ENCODE measurements at regions not wholly inside any gene's neighbourhood (a gene's known extent, or its start where the extent isn't known, plus 50 kb on each side); places are given as distances from the start of the nearest gene placed in this dataset.

DNA sequence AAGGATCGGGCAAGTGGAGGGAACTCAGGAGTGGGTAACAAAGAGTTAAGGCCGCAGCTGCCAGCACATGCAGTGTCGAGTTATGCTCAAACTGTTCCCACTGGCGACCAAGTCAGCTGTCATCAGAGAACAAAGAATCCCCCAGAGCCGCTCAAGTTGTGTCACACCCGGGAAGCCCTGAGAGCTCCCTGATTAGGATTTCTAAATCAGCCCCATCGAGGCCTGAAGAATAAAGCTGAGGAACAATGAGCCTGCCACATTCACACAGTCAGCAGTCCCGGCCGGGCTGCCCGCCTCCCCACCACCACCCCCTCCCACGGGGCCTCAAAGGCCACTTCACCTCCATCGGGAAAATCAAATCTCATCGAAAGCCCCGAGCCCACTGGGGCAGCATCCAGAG, 84.5 kb downstream of the SOX9 start:
- TF ChIP-seq FOXP2 (optimal IDR thresholded peaks at IDR 0.05; ENCODE audit: borderline replicate concordance, extremely low read depth, extremely low read length, insufficient read depth) (no peak), POLR2AphosphoS5 (IDR thresholded peaks at IDR 0.05; ENCODE audit: low read depth, low read length) (no peak), TAF1 (IDR thresholded peaks at IDR 0.05; ENCODE audit: borderline replicate concordance, insufficient read depth, low read length) (no peak), SIN3A (IDR thresholded peaks at IDR 0.05; ENCODE audit: borderline replicate concordance, insufficient read depth, low read length) (no peak)
- TF ChIP-seq, protein P1, sequence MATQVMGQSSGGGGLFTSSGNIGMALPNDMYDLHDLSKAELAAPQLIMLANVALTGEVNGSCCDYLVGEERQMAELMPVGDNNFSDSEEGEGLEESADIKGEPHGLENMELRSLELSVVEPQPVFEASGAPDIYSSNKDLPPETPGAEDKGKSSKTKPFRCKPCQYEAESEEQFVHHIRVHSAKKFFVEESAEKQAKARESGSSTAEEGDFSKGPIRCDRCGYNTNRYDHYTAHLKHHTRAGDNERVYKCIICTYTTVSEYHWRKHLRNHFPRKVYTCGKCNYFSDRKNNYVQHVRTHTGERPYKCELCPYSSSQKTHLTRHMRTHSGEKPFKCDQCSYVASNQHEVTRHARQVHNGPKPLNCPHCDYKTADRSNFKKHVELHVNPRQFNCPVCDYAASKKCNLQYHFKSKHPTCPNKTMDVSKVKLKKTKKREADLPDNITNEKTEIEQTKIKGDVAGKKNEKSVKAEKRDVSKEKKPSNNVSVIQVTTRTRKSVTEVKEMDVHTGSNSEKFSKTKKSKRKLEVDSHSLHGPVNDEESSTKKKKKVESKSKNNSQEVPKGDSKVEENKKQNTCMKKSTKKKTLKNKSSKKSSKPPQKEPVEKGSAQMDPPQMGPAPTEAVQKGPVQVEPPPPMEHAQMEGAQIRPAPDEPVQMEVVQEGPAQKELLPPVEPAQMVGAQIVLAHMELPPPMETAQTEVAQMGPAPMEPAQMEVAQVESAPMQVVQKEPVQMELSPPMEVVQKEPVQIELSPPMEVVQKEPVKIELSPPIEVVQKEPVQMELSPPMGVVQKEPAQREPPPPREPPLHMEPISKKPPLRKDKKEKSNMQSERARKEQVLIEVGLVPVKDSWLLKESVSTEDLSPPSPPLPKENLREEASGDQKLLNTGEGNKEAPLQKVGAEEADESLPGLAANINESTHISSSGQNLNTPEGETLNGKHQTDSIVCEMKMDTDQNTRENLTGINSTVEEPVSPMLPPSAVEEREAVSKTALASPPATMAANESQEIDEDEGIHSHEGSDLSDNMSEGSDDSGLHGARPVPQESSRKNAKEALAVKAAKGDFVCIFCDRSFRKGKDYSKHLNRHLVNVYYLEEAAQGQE (IDR thresholded peaks at IDR 0.05; ENCODE audit: insufficient read depth in 1 of 2, low read depth in 2 of 2, low read length in 2 of 2), result no peak

DNA sequence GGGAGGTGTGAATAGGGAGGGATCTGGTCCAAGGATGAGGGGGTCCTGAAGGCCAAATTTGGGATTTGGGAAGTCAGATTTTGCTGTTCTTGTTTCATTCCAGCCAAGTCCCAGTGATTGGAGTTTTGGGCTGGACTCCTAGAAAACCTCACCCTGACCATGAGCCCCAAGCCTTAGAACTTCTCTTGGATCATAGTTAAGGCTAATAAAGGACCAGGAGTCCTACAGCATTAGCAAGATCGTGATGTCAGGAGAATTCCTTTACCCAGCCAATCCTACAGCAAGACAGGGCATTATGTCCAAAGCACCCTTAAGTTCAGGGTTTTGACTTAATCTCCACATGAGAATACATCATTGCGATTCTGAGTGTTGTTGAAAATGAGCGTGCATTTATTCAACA, 85.0 kb downstream of the SOX9 start:
- TF ChIP-seq FOXP2 (optimal IDR thresholded peaks at IDR 0.05; ENCODE audit: borderline replicate concordance, extremely low read depth, extremely low read length, insufficient read depth) (no peak), SIN3A (IDR thresholded peaks at IDR 0.05; ENCODE audit: borderline replicate concordance, insufficient read depth, low read length) (no peak), TAF1 (IDR thresholded peaks at IDR 0.05; ENCODE audit: borderline replicate concordance, insufficient read depth, low read length) (no peak), POLR2AphosphoS5 (IDR thresholded peaks at IDR 0.05; ENCODE audit: low read depth, low read length) (no peak)
- TF ChIP-seq, protein P1 (IDR thresholded peaks at IDR 0.05; ENCODE audit: insufficient read depth in 1 of 2, low read depth in 2 of 2, low read length in 2 of 2), result no peak

DNA sequence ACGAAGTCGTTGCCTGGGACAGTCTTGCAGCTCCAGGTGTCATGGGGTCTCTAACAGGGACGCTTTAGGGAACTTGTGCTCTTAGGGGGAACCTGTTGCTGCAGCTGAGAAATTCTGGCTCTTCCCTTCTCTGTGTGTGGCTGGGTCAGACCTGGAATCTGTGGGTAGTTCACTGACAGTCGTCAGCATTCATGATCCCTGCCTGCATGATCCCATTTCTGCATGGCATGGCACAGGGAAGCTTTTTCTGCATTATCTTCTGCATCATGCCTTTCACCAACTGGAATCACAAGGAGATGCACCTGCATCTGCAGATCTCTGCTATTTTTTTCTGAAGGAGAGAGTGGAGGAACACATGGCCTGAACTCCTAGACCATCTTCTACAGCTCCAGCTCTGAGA, 85.6 kb downstream of the SOX9 start:
- TF ChIP-seq TAF1 (IDR thresholded peaks at IDR 0.05; ENCODE audit: borderline replicate concordance, insufficient read depth, low read length) (no peak), SIN3A (IDR thresholded peaks at IDR 0.05; ENCODE audit: borderline replicate concordance, insufficient read depth, low read length) (no peak), FOXP2 (optimal IDR thresholded peaks at IDR 0.05; ENCODE audit: borderline replicate concordance, extremely low read depth, extremely low read length, insufficient read depth) (no peak), POLR2AphosphoS5 (IDR thresholded peaks at IDR 0.05; ENCODE audit: low read depth, low read length) (no peak)
- TF ChIP-seq, protein P1 (IDR thresholded peaks at IDR 0.05; ENCODE audit: insufficient read depth in 1 of 2, low read depth in 2 of 2, low read length in 2 of 2), result no peak

DNA sequence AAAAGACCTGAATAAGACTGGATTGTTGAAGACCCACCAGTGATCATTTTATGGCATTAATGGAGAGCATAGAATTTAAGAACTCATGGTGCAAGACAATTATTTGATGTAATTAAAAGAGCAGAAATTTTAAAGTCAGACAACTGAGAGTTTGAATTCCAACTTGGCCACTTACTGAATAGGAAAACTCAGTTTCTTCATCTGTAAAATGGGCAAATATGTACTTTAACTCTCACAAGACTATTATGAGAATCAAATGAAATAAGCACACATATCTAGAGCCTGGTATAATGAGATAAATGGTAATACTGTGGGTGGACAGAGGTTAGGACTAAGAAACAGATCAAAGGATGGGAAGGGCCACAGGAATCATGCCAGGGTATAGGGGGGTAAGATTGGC, 88.0 kb downstream of the SOX9 start:
- TF ChIP-seq POLR2AphosphoS5 (IDR thresholded peaks at IDR 0.05; ENCODE audit: low read depth, low read length) (no peak), FOXP2 (optimal IDR thresholded peaks at IDR 0.05; ENCODE audit: borderline replicate concordance, extremely low read depth, extremely low read length, insufficient read depth) (no peak), SIN3A (IDR thresholded peaks at IDR 0.05; ENCODE audit: borderline replicate concordance, insufficient read depth, low read length) (no peak), TAF1 (IDR thresholded peaks at IDR 0.05; ENCODE audit: borderline replicate concordance, insufficient read depth, low read length) (no peak)
- TF ChIP-seq, protein P1 (IDR thresholded peaks at IDR 0.05; ENCODE audit: insufficient read depth in 1 of 2, low read depth in 2 of 2, low read length in 2 of 2), result no peak

DNA sequence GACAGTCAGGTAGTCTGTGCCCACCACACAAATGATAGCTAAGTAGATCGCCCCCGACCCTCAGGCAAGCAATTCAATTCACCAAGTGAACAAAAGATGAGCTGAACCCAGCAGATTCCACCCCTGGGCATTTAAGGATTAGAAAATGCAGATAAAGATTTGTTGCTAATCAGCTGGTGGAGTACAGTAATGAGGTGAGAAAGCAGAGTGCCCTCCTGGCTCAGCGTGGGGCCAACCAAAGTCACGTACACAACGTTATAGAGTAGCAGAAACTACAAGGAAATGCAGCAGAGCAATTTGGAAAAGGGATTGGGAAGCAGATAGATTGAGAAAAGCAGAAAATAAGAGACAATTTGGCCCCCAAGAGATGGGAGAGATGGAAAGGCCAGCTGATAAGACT, 91.2 kb downstream of the SOX9 start:
- TF ChIP-seq, protein P1 (IDR thresholded peaks at IDR 0.05; ENCODE audit: insufficient read depth in 1 of 2, low read depth in 2 of 2, low read length in 2 of 2), result no peak
- TF ChIP-seq TAF1 (IDR thresholded peaks at IDR 0.05; ENCODE audit: borderline replicate concordance, insufficient read depth, low read length), result no peak
- TF ChIP-seq POLR2AphosphoS5 (IDR thresholded peaks at IDR 0.05; ENCODE audit: low read depth, low read length), result no peak
- TF ChIP-seq FOXP2 (optimal IDR thresholded peaks at IDR 0.05; ENCODE audit: borderline replicate concordance, extremely low read depth, extremely low read length, insufficient read depth), result no peak
- TF ChIP-seq SIN3A (IDR thresholded peaks at IDR 0.05; ENCODE audit: borderline replicate concordance, insufficient read depth, low read length), result no peak

All from PFSK-1 (cell line).